ENCODE measurements at regions not wholly inside any gene's neighbourhood (a gene's known extent, or its start where the extent isn't known, plus 50 kb on each side); places are given as distances from the start of the nearest gene placed in this dataset.

DNA sequence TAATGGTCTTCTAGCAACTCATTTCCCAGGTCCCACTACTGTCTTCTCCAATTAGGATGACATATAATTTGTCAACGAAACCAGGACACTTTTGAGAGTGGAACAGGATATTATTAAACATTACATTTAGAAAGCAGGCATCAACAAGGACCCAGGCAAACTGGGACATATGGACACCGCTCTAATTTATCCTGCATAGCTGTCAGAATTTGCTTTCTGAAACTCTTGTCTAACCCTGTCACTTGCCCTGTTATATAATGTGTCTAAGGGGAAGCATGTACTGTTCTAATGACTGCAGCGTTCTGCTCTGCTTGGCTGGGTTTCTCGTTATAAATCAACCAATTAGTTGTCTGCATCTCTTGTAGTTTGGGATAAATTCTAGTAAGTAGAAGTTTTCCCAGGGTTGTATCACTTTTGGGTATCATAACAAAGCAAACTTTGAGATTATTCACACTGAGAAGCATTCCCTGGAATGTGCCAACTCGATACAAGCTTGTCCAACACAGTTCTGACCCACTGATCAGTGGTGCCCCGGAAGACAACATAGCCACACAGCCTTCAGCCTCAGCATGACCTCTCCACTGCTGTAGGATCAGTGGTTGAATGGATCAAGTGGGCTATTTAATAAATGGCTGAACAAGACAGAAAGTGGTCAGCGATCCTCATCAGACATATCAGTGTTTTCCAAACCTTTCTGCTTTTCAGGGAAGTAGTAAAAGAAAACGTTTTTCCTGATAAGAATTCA, 228.1 kb downstream of the KIF20B start:
- no peak for DNase-seq
- CTCF ChIA-PET = no interaction called here
- intact Hi-C loops (cut with micrococcal nuclease) = no loop called here
- Mint-ChIP-seq H3K4me3 (no peak overlapping the region), H3K9me3 (no peaks in the 10 kb centered on the region), H3K27ac (no peak overlapping the region), H3K4me1 (ENCODE audit: low read depth) (no peaks in the 10 kb centered on the region), H3K27me3 (peaks cover 9% of the 10 kb centered on the region), H3K36me3 (no peaks in the 10 kb centered on the region)
- POLR2A ChIA-PET = no interaction called here

DNA sequence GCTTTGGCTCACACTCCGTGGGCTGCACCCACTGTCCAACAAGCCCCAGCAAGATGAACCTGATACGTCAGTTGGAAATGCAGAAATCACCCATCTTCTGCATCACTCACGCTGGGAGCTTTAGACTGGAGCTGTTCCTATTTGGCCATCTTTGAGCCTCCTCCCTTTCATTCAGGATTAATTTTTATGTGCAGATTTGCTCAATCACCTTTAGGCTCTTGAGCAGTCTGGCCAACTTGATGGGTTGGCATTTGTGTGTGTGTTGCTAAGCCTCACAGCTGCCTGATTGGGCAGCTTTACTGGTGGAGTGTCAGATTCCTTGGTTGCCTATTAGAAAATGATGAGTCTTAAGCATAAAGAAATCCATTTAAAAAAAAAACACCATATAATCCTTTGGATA, 236.1 kb downstream of the KIF20B start:
- Mint-ChIP-seq H3K36me3 (no peaks in the 10 kb centered on the region), H3K4me3 (no peak overlapping the region), H3K27ac (no peak overlapping the region), H3K27me3 (peaks cover 7% of the 10 kb centered on the region), H3K4me1 (ENCODE audit: low read depth) (no peaks in the 10 kb centered on the region), H3K9me3 (no peaks in the 10 kb centered on the region)
- DNase-seq = no peak
- intact Hi-C loops (cut with micrococcal nuclease) = no loop called here
- POLR2A ChIA-PET = no interaction called here
- CTCF ChIA-PET = no interaction called here

DNA sequence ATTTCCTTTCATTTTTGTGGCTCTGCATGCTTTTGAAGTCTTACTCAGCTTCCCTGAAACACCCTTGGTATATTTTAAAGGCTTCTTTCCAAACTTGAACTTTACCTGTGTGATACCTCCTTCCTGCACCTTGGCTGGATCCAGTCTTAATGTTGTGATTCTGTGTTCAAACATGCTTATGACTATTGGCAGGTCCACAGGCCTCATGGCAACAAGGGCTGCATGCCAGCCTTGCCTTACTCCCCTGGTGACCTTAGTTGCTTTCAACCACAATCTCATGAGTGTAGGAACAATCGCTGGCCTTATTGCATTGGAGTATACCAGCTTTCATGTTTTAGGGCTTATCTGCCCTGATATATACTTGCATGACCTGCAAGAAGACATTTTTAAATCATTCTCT, 238.7 kb downstream of the KIF20B start:
- peaks cover 9% of the 10 kb centered on the region for H3K27me3 Mint-ChIP-seq
- ChIA-PET CTCF (no interaction called here), POLR2A (no interaction called here)
- no peaks in the 10 kb centered on the region for H3K36me3 Mint-ChIP-seq
- no peaks in the 10 kb centered on the region for H3K9me3 Mint-ChIP-seq
- DNase-seq = no peak
- no peak overlapping the region for H3K4me3 Mint-ChIP-seq
- no peak overlapping the region for H3K27ac Mint-ChIP-seq
- intact Hi-C loops (cut with micrococcal nuclease) = no loop called here
- H3K4me1 Mint-ChIP-seq (ENCODE audit: low read depth) = no peaks in the 10 kb centered on the region

DNA sequence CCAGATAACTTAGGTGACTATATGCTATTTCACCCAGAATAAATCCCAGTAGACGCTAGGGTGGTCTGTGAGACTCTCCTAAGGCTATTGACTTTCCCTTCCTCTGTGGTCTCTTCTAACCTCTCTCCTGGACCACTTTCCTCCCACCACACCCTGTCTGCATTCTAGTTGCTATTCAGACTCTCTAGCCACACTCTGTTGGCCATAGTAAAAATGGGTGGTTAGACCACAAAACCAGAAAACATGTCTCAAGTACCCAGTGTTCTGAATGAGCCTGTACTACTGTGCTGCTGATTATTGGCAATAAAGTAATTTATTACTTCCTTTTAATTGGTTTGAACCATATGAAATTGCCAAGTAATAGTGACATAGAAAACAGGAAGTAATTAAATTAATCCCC, 240.8 kb downstream of the KIF20B start:
- intact Hi-C loops (cut with micrococcal nuclease) = no loop called here
- peaks cover under 1% of the 10 kb centered on the region for H3K9me3 Mint-ChIP-seq
- POLR2A ChIA-PET = no interaction called here

DNA sequence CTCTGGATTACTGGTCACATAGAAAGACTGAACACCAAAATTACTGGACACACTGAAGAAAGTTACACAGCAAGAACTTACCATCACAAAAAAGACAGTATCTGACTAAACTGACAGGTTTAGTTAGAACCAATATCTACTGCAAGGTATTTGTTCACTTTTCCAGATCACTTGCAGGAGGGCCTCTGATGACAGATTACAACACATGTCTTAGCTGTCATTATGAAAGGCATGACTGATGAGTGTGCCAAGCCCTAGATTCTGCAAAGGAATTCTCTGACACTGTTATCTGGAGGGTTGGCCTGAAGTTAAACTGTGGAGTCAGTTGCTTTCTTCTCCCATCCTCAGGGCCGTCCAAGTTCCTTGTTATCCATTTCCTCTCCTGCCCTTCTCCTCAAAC, 242.7 kb downstream of the KIF20B start:
- ChIA-PET CTCF (no interaction called here), POLR2A (no interaction called here)
- no peaks in the 10 kb centered on the region for H3K36me3 Mint-ChIP-seq
- peaks cover 9% of the 10 kb centered on the region for H3K4me1 Mint-ChIP-seq (ENCODE audit: low read depth)
- intact Hi-C loops (cut with micrococcal nuclease) = no loop called here
- peaks cover 14% of the 10 kb centered on the region for H3K9me3 Mint-ChIP-seq
- no peak for DNase-seq
- H3K27ac Mint-ChIP-seq = no peak overlapping the region
- no peak overlapping the region for H3K4me3 Mint-ChIP-seq
- H3K27me3 Mint-ChIP-seq = peaks cover 3% of the 10 kb centered on the region

More for the DNA sequence above, 240.8 kb downstream of the KIF20B start:
- Mint-ChIP-seq H3K36me3 (no peaks in the 10 kb centered on the region), H3K4me3 (no peak overlapping the region), H3K27ac (no peak overlapping the region), H3K27me3 (peaks cover 6% of the 10 kb centered on the region), H3K4me1 (ENCODE audit: low read depth) (peaks cover 9% of the 10 kb centered on the region)
- CTCF ChIA-PET = no interaction called here
- DNase-seq = no peak

DNA sequence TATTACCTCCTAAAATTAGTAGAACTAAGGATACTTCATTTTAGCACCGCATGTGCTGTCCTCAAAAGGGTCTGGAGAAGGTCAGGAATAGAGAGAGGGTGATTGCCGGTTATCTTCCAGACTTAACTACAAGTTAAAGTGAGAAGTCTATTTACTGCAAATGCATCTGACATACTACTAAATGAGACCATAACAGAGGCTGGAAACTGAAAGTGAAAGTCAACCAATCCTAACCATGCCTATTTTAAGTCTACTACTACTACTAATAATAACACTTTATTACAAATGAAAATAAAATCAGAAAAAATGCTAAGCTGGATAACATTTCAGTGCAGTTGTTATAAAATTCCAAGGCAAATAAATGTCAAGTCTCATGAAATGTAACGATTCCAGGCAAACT, 244.7 kb downstream of the KIF20B start:
- DNase-seq = no peak
- intact Hi-C loops (cut with micrococcal nuclease) = no loop called here
- Mint-ChIP-seq H3K9me3 (peaks cover 14% of the 10 kb centered on the region), H3K27me3 (peaks cover 3% of the 10 kb centered on the region), H3K4me3 (no peak overlapping the region), H3K4me1 (ENCODE audit: low read depth) (peaks cover 9% of the 10 kb centered on the region), H3K36me3 (no peaks in the 10 kb centered on the region), H3K27ac (no peak overlapping the region)
- CTCF ChIA-PET = no interaction called here
- POLR2A ChIA-PET = no interaction called here

DNA sequence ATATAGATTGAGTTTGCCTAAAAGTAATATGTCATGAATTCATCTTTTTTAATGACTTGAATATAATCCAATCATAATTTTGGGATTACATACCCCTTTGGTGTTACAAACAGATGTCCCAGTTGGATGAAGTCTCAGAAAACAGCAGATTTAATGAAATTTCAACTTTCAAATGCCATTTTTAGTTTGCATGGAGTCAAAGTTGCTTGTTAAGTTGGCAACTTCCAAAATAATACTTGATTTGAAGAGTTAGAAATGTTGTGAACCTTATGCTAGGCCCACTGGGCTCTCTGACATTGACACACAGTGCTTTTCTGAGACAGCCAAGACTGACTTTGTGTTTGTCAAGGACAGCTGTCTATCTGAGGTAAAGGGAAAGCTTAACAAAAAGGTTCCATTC, 248.1 kb downstream of the KIF20B start:
- DNase-seq = no peak
- Mint-ChIP-seq H3K27me3 (peaks cover 2% of the 10 kb centered on the region), H3K4me3 (no peak overlapping the region), H3K4me1 (ENCODE audit: low read depth) (peaks cover 9% of the 10 kb centered on the region), H3K27ac (no peak overlapping the region), H3K9me3 (peaks cover 17% of the 10 kb centered on the region), H3K36me3 (no peaks in the 10 kb centered on the region)
- POLR2A ChIA-PET = no interaction called here
- CTCF ChIA-PET = no interaction called here
- intact Hi-C loops (cut with micrococcal nuclease) = no loop called here

DNA sequence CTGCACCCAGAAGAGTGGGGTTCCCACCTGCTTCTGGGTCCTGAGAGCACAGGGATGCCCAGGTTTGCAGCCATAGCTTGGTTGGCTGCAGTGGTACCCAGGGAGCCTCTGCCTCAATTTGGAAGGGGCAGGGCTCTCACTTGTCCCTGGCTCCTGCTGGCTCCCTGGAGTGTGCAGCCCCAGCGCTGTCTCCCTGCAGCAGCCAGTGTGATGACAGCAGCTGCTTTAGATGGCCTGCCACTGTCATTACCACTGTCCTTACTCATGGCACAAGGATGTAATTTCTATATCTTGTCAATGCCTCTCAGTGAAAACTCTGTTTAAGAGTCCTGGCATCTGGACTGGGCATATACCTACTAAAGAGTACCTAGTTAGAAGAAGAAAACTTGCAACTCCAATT, 250.9 kb downstream of the KIF20B start:
- H3K27ac Mint-ChIP-seq = no peak overlapping the region
- peaks cover 16% of the 10 kb centered on the region for H3K9me3 Mint-ChIP-seq
- no peaks in the 10 kb centered on the region for H3K36me3 Mint-ChIP-seq
- intact Hi-C loops (cut with micrococcal nuclease) = loop anchor here (5.0 to 10.0 kb wide), 2 partner anchors 160 to 922 kb away; partner anchors contain the start of gene RPP30
- no peak overlapping the region for H3K4me3 Mint-ChIP-seq
- CTCF ChIA-PET = interaction anchor here (1.3 kb wide), 1 partner anchor 68 kb away, joined by 3 read pairs; no protein-coding TSS in a partner anchor
- POLR2A ChIA-PET = no interaction called here
- no peaks in the 10 kb centered on the region for H3K4me1 Mint-ChIP-seq (ENCODE audit: low read depth)
- no peak for DNase-seq
- peaks cover 2% of the 10 kb centered on the region for H3K27me3 Mint-ChIP-seq

DNA sequence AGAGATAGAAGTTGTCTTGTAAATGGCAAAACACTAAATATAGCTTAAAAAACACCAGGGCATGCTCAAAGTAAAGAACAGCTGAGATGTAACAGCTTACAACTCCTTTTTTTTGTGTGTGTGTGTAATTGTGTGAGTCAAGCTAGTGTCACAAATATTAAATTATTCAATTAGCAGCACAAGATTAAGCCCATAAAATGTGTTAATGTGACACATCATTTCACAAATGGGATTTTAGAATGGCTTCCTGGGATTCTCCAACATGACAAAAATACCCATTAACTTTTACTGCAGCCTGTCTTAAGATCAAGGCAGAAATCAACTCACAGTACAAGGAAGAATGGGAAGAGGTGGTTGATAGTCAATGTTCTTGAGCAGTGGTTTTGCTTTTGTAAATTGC, 251.4 kb downstream of the KIF20B start:
- Mint-ChIP-seq H3K36me3 (no peaks in the 10 kb centered on the region), H3K9me3 (peaks cover 12% of the 10 kb centered on the region), H3K27me3 (peaks cover 3% of the 10 kb centered on the region), H3K4me3 (no peak overlapping the region), H3K4me1 (ENCODE audit: low read depth) (no peaks in the 10 kb centered on the region), H3K27ac (no peak overlapping the region)
- ChIA-PET POLR2A (no interaction called here), CTCF (interaction anchor here (1.3 kb wide), 1 partner anchor 68 kb away, joined by 3 read pairs; no protein-coding TSS in a partner anchor)
- intact Hi-C loops (cut with micrococcal nuclease) = loop anchor here (5.0 to 10.0 kb wide), 2 partner anchors 160 to 922 kb away; partner anchors contain the start of gene RPP30
- DNase-seq = no peak

DNA sequence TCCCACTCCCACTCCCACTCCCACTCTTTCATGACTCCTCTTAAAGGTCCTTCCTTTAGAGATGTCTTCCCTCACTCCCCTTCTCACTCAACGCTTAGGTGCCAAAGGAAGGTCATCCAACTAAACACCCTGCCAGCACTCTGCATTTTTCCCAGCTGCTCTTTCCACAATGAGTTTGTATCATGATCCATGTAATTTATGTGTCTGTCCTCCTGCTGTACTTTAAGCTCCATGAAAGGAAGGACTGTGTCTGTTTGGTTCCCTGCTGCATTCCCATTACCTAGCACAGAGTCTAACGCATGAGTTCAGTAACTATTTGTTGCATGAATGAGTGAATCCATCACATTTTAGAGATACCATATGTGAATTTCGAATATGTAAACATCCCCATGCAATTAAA, 252.7 kb downstream of the KIF20B start:
- intact Hi-C loops (cut with micrococcal nuclease) = loop anchor here (5.0 to 10.0 kb wide), 2 partner anchors 162 to 921 kb away; partner anchors contain the start of gene RPP30
- Mint-ChIP-seq H3K36me3 (no peaks in the 10 kb centered on the region), H3K27me3 (peaks cover 3% of the 10 kb centered on the region), H3K27ac (no peak overlapping the region), H3K9me3 (peaks cover 2% of the 10 kb centered on the region), H3K4me3 (no peak overlapping the region), H3K4me1 (ENCODE audit: low read depth) (no peaks in the 10 kb centered on the region)
- ChIA-PET POLR2A (no interaction called here), CTCF (interaction anchor here (1.2 kb wide), 1 partner anchor 44 kb away, joined by 3 read pairs; no protein-coding TSS in a partner anchor)
- DNase-seq = no peak

DNA sequence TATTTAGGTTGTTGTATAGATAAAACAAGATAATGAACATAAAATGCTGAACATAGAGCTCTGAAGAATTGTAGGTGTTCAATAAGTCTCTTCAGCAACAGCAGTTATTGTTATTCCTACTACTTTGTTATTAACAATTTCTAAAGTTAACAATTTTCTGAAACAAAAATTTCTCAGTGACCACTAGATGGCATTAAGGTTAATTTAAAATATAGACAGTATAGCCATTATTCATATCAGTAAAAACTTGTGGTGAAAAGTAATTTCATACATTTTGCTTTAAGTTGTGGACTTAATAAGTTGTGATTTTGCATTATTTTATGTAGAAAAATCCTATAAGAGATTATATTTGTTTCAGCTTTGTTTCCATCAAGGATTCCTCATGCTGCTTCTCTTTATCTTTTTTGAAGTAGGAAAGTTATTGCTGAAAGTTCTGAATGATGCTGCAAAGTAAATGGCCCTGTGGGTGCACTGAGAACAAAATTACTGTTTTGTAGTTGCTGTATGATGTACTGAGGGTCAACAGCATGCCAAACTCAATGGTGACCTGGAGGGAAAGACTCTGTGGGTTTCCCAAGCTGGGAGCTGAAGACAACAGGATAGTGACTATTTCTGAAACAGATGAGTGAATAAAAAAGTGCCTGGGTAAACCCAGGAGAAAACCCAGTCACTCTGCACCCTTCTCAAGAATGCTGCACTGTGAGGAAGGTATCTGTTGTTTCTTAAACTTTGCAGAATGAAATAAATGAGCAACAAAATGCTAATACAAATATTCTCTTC, 253.6 kb downstream of the KIF20B start:
- Mint-ChIP-seq H3K27me3 (peaks cover 3% of the 10 kb centered on the region), H3K4me3 (no peak overlapping the region), H3K27ac (no peak overlapping the region), H3K9me3 (peaks cover 2% of the 10 kb centered on the region), H3K4me1 (ENCODE audit: low read depth) (no peaks in the 10 kb centered on the region), H3K36me3 (no peaks in the 10 kb centered on the region)
- ChIA-PET CTCF (interaction anchor here (1.2 kb wide), 1 partner anchor 43 kb away, joined by 3 read pairs; no protein-coding TSS in a partner anchor), POLR2A (no interaction called here)
- intact Hi-C loops (cut with micrococcal nuclease) = loop anchor here (1.0 to 10.0 kb wide), 3 partner anchors 150 to 920 kb away; partner anchors contain the start of gene RPP30
- DNase-seq = peak; percentile 20

DNA sequence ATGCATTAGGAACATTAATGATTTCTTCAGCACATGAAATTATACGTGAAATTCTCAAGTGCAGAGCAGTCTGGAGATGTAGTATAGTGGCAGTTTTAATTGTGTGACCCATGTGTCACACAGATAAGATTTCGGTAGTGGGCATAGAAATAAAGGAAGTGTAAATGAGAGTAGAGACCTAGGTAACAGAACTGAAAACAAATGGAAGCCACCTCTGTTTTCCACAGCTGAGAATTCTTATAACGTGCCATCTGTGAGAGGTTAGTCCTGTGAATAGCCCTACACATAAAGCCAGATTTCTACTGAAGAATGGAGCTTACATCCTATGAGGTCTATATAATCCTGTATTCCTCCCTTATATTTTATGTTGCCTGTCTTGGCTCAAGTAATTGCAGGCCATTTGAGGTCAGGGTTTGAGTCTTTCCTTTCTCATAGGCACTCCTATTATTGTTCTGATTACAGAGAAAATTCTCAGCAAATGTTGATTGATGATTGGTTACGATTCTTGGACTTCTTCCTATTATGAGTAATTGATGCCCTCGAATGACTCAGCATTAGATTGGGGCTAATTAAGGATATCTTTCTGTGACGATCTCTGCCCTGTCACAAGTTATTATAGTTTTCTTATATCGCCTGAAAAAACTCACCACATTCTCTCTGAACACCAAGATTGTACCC, 258.2 kb downstream of the KIF20B start:
- intact Hi-C loops (cut with micrococcal nuclease) = loop anchor here (10.0 kb wide), 1 partner anchor 915 kb away; the partner anchor contains the start of gene RPP30
- H3K36me3 Mint-ChIP-seq = no peaks in the 10 kb centered on the region
- H3K4me1 Mint-ChIP-seq (ENCODE audit: low read depth) = no peaks in the 10 kb centered on the region
- H3K27ac Mint-ChIP-seq = no peak overlapping the region
- H3K27me3 Mint-ChIP-seq = peaks cover 3% of the 10 kb centered on the region
- ChIA-PET CTCF (no interaction called here), POLR2A (no interaction called here)
- H3K4me3 Mint-ChIP-seq = no peak overlapping the region
- H3K9me3 Mint-ChIP-seq = no peaks in the 10 kb centered on the region
- no peak for DNase-seq
